ENCODE measurements at regions not wholly inside any gene's neighbourhood (a gene's known extent, or its start where the extent isn't known, plus 50 kb on each side); places are given as distances from the start of the nearest gene placed in this dataset.
"Not testable (repeated sequence)": the region's sequence is repeated elsewhere in the genome, so short reads cannot be mapped to it uniquely, and the experiment has no call there.

DNA sequence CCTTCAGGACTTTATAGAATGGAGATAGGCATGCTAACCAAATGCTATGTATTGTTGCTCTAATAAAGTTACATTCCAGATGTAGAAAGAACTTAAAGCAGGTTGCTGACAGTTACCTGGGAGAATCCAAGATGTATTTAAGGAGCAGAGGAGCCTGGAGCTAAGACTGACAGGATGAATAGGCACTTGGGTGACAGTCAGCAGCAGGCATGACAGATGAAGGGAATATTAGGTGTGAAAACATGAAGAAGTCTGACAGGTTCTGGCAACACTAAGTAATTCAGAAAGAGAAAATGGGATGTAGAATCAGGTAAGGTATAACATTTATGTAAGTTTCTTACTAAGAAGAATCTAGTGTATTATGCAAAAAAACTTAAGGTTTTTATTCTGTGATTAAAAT lies 232.0 kb downstream of the DSC3 start:
- Histone ChIP-seq H3K4me1 (ENCODE audit: control insufficient read depth in 5 of 5, insufficient read depth in 5 of 5, low read length in 5 of 5) (peaks cover 0 to 6% (median 0%) of the 10 kb centered on the region in 5 donors), H3K27ac (ENCODE audit: low read depth in 1 of 2, low read length in 1 of 2) (no peak overlapping the region), H3K9ac (ENCODE audit: insufficient read depth in 1 of 2, low read length in 2 of 2) (no peak overlapping the region), H3K36me3 (ENCODE audit: control insufficient read depth in 4 of 4, insufficient read depth in 4 of 4, low read length in 4 of 4) (no peaks in the 10 kb centered on the region), H3K9me3 (ENCODE audit: control insufficient read depth in 4 of 4, insufficient read depth in 3 of 4, low read length in 3 of 4) (no peaks in the 10 kb centered on the region), H3K27me3 (ENCODE audit: control insufficient read depth in 3 of 3, insufficient read depth in 3 of 3, low read length in 2 of 3) (no peaks in the 10 kb centered on the region), H3K4me3 (no peak overlapping the region)
- TF ChIP-seq, protein P1, sequence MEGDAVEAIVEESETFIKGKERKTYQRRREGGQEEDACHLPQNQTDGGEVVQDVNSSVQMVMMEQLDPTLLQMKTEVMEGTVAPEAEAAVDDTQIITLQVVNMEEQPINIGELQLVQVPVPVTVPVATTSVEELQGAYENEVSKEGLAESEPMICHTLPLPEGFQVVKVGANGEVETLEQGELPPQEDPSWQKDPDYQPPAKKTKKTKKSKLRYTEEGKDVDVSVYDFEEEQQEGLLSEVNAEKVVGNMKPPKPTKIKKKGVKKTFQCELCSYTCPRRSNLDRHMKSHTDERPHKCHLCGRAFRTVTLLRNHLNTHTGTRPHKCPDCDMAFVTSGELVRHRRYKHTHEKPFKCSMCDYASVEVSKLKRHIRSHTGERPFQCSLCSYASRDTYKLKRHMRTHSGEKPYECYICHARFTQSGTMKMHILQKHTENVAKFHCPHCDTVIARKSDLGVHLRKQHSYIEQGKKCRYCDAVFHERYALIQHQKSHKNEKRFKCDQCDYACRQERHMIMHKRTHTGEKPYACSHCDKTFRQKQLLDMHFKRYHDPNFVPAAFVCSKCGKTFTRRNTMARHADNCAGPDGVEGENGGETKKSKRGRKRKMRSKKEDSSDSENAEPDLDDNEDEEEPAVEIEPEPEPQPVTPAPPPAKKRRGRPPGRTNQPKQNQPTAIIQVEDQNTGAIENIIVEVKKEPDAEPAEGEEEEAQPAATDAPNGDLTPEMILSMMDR (IDR thresholded peaks at IDR 0.05; ENCODE audit: control extremely low read depth, extremely low read depth), result no peak
- ATAC-seq (ENCODE audit: insufficient read depth, low FRiP score) (no peak), DNase-seq (no peak)

DNA sequence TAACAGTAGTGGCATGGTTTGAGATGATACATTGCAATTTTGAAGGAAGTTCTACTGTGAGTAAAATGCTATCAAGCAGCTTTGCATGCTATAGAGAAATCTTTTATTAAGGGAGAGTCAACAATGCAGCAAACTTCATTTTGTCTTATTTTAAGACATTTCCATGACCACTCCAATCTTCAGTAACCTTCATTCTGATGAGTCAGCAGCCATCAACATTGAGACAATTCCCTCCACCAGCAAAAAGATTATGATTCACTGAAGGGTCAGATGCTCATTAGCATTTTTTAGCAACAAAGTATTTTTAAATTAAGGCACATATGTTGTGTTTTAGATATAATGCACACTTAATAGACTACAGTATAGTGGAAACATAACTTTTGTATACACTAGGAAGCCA lies 235.7 kb downstream of the DSC3 start:
- H3K4me1 ChIP-seq (ENCODE audit: control insufficient read depth in 5 of 5, insufficient read depth in 5 of 5, low read length in 5 of 5), result peaks cover 0 to 6% (median 0%) of the 10 kb centered on the region in 5 donors
- H3K9ac ChIP-seq (ENCODE audit: insufficient read depth in 1 of 2, low read length in 2 of 2), result no peak overlapping the region
- no peak overlapping the region for H3K4me3 ChIP-seq
- ATAC-seq (ENCODE audit: insufficient read depth, low FRiP score) (no peak), DNase-seq (no peak)
- H3K27me3 ChIP-seq (ENCODE audit: control insufficient read depth in 3 of 3, insufficient read depth in 3 of 3, low read length in 2 of 3), result no peaks in the 10 kb centered on the region
- H3K36me3 ChIP-seq (ENCODE audit: control insufficient read depth in 4 of 4, insufficient read depth in 4 of 4, low read length in 4 of 4), result no peaks in the 10 kb centered on the region
- TF ChIP-seq, protein P1 (IDR thresholded peaks at IDR 0.05; ENCODE audit: control extremely low read depth, extremely low read depth), result no peak
- H3K9me3 ChIP-seq (ENCODE audit: control insufficient read depth in 4 of 4, insufficient read depth in 3 of 4, low read length in 3 of 4), result no peaks in the 10 kb centered on the region
- H3K27ac ChIP-seq (ENCODE audit: low read depth in 1 of 2, low read length in 1 of 2), result no peak overlapping the region

DNA sequence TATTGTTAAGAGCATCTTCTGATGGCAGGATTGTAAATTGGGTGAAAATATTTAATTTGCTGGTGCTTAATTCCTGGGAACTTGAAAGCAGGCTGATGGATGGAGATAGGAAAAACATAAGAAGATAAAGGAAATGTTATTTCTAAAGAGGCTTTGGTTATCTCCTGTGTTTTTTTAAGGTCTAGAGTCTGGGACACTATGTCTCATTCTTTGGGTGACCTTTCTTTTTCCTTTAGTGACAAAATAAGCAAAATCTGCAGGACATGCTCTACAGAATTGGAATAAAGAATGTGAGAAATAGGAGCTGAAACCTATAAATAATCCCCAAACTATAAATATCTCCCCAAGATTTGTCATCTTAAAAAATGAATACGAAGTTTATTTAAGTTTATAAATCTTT lies 241.7 kb downstream of the DSC3 start:
- DNase-seq (no peak), ATAC-seq (ENCODE audit: insufficient read depth, low FRiP score) (no peak)
- Histone ChIP-seq H3K4me1 (ENCODE audit: control insufficient read depth in 5 of 5, insufficient read depth in 5 of 5, low read length in 5 of 5) (peaks cover 0 to 6% (median 0%) of the 10 kb centered on the region in 5 donors), H3K9me3 (ENCODE audit: control insufficient read depth in 4 of 4, insufficient read depth in 3 of 4, low read length in 3 of 4) (no peaks in the 10 kb centered on the region), H3K27ac (ENCODE audit: low read depth in 1 of 2, low read length in 1 of 2) (no peak overlapping the region), H3K36me3 (ENCODE audit: control insufficient read depth in 4 of 4, insufficient read depth in 4 of 4, low read length in 4 of 4) (no peaks in the 10 kb centered on the region), H3K9ac (ENCODE audit: insufficient read depth in 1 of 2, low read length in 2 of 2) (no peak overlapping the region), H3K4me3 (no peak overlapping the region), H3K27me3 (ENCODE audit: control insufficient read depth in 3 of 3, insufficient read depth in 3 of 3, low read length in 2 of 3) (no peaks in the 10 kb centered on the region)
- TF ChIP-seq, protein P1 (IDR thresholded peaks at IDR 0.05; ENCODE audit: control extremely low read depth, extremely low read depth), result no peak
- 50 to 64% methylated on average over 1 of the region's 1 CpG for WGBS, 2 donors

DNA sequence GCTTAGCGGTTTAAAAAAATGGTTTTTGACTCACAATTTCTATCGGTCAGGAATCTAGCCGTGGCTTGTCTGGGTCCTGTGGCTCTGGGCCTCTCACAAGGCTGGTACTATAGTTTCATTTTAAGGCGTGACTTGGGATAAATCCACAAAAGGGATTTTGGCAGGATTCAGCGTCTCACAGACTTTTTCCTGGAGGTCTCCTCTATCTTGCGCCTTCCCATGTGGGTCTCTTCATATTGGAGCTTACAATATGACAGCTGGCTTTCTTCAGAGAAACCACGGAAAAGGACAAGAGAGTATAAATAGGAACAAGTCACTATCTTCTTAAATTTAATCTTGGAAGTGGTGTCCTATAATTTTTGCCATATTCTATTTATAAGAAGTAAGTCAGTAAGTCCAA lies 250.5 kb downstream of the DSC3 start:
- Histone ChIP-seq H3K4me3 (no peak overlapping the region), H3K4me1 (ENCODE audit: control insufficient read depth in 5 of 5, insufficient read depth in 5 of 5, low read length in 5 of 5) (no peaks in the 10 kb centered on the region), H3K9ac (ENCODE audit: insufficient read depth in 1 of 2, low read length in 2 of 2) (no peak overlapping the region), H3K27me3 (ENCODE audit: control insufficient read depth in 3 of 3, insufficient read depth in 3 of 3, low read length in 2 of 3) (no peaks in the 10 kb centered on the region), H3K27ac (ENCODE audit: low read depth in 1 of 2, low read length in 1 of 2) (no peak overlapping the region), H3K36me3 (ENCODE audit: control insufficient read depth in 4 of 4, insufficient read depth in 4 of 4, low read length in 4 of 4) (no peaks in the 10 kb centered on the region), H3K9me3 (ENCODE audit: control insufficient read depth in 4 of 4, insufficient read depth in 3 of 4, low read length in 3 of 4) (peaks cover 0 to 2% (median under 1%) of the 10 kb centered on the region in 4 donors)
- DNase-seq (peak; percentile 50 to 89 (median 80)), ATAC-seq (ENCODE audit: insufficient read depth, low FRiP score) (no peak)
- TF ChIP-seq, protein P1 (IDR thresholded peaks at IDR 0.05; ENCODE audit: control extremely low read depth, extremely low read depth), result no peak
- 70 to 93% methylated on average over 7 of the region's 7 CpGs for WGBS, 2 donors

DNA sequence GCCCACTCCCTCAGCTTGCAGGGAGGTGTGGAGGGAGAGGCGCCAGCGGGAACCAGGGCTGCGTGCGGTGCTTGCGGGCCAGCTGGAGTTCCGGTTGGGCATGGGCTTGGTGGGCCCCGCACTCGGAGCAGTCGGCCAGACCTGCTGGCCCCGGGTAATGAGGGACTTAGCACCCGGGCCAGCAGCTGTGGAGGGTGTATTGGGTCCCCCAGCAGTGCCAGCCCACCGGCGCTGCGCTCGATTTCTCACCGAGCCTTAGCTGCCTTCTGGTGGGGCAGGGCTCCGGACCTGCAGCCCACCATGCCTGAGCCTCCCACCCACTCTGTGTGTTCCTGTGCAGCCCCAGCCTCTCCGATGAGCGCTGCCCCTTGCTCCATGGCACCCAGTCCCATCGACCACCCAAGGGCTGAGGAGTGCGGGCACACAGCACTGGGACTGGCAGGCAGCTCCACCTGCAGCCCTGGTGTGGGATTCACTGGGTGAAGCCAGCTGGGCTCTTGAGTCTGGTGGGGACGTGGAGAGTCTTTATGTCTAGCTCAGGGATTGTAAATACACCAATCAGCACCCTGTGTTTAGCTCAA lies 254.0 kb downstream of the DSC3 start:
- DNase-seq; H3K9me3 ChIP-seq (ENCODE audit: control insufficient read depth in 4 of 4, insufficient read depth in 3 of 4, low read length in 3 of 4); H3K36me3 ChIP-seq (ENCODE audit: control insufficient read depth in 4 of 4, insufficient read depth in 4 of 4, low read length in 4 of 4); H3K4me3 ChIP-seq; ATAC-seq (ENCODE audit: insufficient read depth, low FRiP score); H3K4me1 ChIP-seq (ENCODE audit: control insufficient read depth in 5 of 5, insufficient read depth in 5 of 5, low read length in 5 of 5); H3K9ac ChIP-seq (ENCODE audit: insufficient read depth in 1 of 2, low read length in 2 of 2); H3K27me3 ChIP-seq (ENCODE audit: control insufficient read depth in 3 of 3, insufficient read depth in 3 of 3, low read length in 2 of 3); H3K27ac ChIP-seq (ENCODE audit: low read depth in 1 of 2, low read length in 1 of 2): not testable (repeated sequence)
- 94 to 97% methylated on average over 15 to 22 of the region's 22 CpGs for WGBS, 2 donors

Data from lung (tissue), 11 donors.